Keratinocyte (primary cell): ENCODE measurements at regions not wholly inside any gene's neighbourhood (a gene's known extent, or its start where the extent isn't known, plus 50 kb on each side); places are given as distances from the start of the nearest gene placed in this dataset.

Source experiments
- CTCF ChIP-seq, 3 experiments: IDR thresholded peaks in 1 of 3; conservative IDR thresholded peaks in 1 of 3; optimal IDR thresholded peaks in 1 of 3; 2 replicates in 2 of 3; 3 replicates in 1 of 3; pipeline versions ENCODE3 to v1.5.1; 2011; ENCODE audit warnings: low read length in 3 of 3, mild to moderate bottlenecking in 3 of 3, moderate library complexity in 2 of 3, control low read depth in 1 of 3, inconsistent platforms in 1 of 3; ENCODE audit not compliant: insufficient read depth in 2 of 3; ENCODE audit errors: extremely low read depth in 1 of 3
- EZH2 ChIP-seq: IDR thresholded peaks from one replicate; pipeline ENCODE4 v1.6.1; 2012; ENCODE audit warnings: inconsistent platforms, mild to moderate bottlenecking, low read length, moderate library complexity

- no peak for TF ChIP-seq CTCF (optimal IDR thresholded peaks at IDR 0.05 in 1 of 3, IDR thresholded peaks at IDR 0.05 in 1 of 3, conservative IDR thresholded peaks at IDR 0.05 in 1 of 3; ENCODE audit: extremely low read depth in 1 of 3, insufficient read depth in 2 of 3, low read length in 3 of 3)
- no peak for TF ChIP-seq EZH2
Measured at GRCh38 chr6:113031591-113032238, 684.6 kb downstream of the RFPL4B start.
